MG63 (cell line): ENCODE measurements at regions not wholly inside any gene's neighbourhood (a gene's known extent, or its start where the extent isn't known, plus 50 kb on each side); places are given as distances from the start of the nearest gene placed in this dataset.

ENCODE experiments used
- DNase-seq: peaks from one replicate; pipeline ENCODE4 v3.0.0-alpha.2; 2020
- H3K27me3 ChIP-seq: fragments of 250-450 bp; sonication (Bioruptor Pico); 2 replicates; pipeline ENCODE4 v1.5.1; 2020; ENCODE audit warnings: mild to moderate bottlenecking, moderate library complexity
- H3K36me3 ChIP-seq: fragments of 250-450 bp; sonication (Bioruptor Pico); 2 replicates; pipeline ENCODE4 v1.5.1; 2020; ENCODE audit warnings: mild to moderate bottlenecking, moderate library complexity
- H3K4me3 ChIP-seq: fragments of 250-450 bp; sonication (Bioruptor Pico); 2 replicates; pipeline ENCODE4 v1.5.1; 2020; ENCODE audit warnings: mild to moderate bottlenecking, moderate library complexity
- H3K9me3 ChIP-seq: fragments of 250-450 bp; sonication (Bioruptor Pico); 2 replicates; pipeline ENCODE4 v1.5.1; 2020; ENCODE audit warnings: mild to moderate bottlenecking, moderate library complexity

DNA sequence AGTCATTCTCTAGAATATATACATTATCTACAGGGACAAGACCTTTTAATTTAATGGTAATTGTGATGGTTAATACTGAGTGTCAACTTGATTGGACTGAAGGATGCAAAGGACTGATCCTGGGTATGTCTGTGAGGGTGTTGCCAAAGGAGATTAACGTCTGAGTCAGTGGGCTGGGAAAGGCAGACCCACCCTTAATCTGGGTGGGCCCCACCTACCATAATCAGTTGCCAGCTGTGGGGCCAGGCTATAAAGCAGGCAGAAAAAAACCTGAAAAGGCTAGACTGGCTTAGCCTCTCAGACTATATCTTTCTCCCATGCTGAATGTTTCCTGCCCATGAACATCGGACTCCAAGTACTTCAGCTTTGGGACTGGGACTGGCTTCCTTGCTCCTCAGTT lies 112.2 kb upstream of the SMC2 start:
- H3K4me3 ChIP-seq, result no peak overlapping the region
- no peaks in the 10 kb centered on the region for H3K36me3 ChIP-seq
- no peaks in the 10 kb centered on the region for H3K9me3 ChIP-seq
- no peak for DNase-seq
- H3K27me3 ChIP-seq, result no peaks in the 10 kb centered on the region

DNA sequence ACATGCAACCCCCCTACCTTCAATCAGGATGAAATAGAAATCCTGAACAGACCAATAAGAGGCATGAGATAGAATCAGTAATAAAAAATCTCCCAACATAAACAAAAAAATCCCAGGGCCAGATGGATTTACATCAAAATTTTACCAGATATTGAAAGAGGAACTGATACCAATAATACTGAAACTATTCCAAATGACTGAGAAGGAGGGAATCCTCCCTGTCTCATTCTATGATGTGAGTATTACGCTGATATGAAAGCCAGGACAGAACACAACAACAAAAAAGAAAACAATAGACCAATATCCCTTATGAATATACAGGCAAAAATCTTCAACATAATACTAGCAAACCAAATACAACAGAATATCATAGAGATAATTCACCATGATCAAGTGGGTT lies 109.0 kb upstream of the SMC2 start:
- Histone ChIP-seq H3K27me3 (no peaks in the 10 kb centered on the region), H3K9me3 (no peaks in the 10 kb centered on the region), H3K4me3 (no peak overlapping the region), H3K36me3 (no peaks in the 10 kb centered on the region)
- DNase-seq, result no peak

DNA sequence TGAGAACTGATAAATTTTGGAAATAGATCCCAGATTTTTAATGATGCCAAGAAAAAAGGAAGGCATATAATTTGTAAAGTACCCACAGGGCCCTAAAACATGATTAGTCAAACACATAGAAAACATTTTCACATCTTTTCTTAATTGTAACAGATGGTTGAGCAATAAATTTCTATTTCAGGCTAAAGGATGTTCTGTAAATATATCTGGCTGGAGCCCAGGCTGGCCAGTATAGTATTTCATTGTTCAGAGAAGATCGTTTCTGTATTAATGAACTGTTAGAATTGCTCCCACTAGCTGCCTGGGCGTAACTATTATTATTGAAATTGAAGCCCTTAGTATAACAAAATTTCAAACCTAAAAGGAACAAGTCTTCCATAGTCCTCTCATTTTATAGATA lies 105.3 kb upstream of the SMC2 start:
- Histone ChIP-seq H3K4me3 (no peak overlapping the region), H3K27me3 (no peaks in the 10 kb centered on the region), H3K9me3 (no peaks in the 10 kb centered on the region), H3K36me3 (no peaks in the 10 kb centered on the region)
- DNase-seq, result no peak

DNA sequence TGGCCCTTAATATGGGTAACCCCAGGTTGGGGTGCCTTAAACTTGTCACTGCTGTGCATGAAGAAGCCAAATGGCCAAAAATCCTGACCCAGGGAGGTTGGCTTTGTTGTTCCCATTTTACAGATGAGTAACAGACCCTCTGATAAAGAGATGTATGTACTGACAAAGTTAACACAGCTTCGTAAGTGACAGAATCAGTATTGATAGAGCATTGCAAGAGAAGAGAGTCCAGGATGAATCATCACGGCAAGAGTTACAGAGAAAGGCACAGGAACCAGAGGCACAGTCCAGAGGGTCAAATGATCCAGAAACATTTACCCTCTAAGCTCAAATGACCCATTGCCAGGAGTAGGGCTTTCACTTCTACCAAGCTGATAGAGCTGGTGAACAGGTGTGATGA lies 103.8 kb upstream of the SMC2 start:
- no peak for DNase-seq
- no peaks in the 10 kb centered on the region for H3K9me3 ChIP-seq
- no peaks in the 10 kb centered on the region for H3K27me3 ChIP-seq
- no peak overlapping the region for H3K4me3 ChIP-seq
- no peaks in the 10 kb centered on the region for H3K36me3 ChIP-seq

DNA sequence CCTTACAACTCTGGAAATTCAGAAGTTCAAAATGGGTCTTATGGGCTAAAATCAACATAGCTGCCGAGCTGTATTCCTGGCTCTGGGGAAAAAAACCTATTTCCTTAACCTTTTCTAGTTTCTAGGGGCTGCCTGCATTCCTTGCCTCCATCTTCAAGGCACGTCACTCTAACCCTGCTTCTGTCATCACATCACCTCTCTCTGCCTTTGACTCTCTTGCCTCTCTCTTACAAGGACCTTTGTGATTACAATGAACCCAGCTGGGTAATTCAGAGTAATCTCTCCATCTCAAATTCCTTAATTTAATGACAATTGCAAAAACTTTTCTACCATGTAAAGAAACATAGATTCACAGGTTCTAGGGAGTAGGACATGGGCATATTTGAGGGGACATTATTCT lies 103.1 kb upstream of the SMC2 start:
- DNase-seq, result no peak
- Histone ChIP-seq H3K4me3 (no peak overlapping the region), H3K36me3 (no peaks in the 10 kb centered on the region), H3K27me3 (no peaks in the 10 kb centered on the region), H3K9me3 (no peaks in the 10 kb centered on the region)

DNA sequence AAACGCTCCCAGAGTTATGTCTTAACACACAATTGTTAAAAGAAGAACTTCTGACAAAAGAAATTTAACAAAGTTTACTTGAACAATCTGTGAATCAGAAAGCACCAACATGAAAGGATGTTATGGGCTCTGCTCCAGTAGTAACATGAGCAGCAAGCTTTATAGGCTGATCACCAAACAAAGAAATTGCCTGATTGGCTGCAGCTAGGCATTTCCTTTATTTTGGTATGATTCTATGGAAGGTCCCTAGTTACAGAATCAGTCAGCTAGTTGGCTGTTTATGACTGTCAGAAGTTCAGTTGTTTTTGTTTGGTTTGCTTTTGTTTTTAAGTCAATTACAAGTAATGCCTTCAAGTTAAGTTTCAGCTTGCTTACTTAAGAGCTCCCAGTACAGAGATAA lies 102.4 kb upstream of the SMC2 start:
- DNase-seq, result no peak
- H3K27me3 ChIP-seq, result no peaks in the 10 kb centered on the region
- H3K36me3 ChIP-seq, result no peaks in the 10 kb centered on the region
- H3K4me3 ChIP-seq, result no peak overlapping the region
- H3K9me3 ChIP-seq, result no peaks in the 10 kb centered on the region

DNA sequence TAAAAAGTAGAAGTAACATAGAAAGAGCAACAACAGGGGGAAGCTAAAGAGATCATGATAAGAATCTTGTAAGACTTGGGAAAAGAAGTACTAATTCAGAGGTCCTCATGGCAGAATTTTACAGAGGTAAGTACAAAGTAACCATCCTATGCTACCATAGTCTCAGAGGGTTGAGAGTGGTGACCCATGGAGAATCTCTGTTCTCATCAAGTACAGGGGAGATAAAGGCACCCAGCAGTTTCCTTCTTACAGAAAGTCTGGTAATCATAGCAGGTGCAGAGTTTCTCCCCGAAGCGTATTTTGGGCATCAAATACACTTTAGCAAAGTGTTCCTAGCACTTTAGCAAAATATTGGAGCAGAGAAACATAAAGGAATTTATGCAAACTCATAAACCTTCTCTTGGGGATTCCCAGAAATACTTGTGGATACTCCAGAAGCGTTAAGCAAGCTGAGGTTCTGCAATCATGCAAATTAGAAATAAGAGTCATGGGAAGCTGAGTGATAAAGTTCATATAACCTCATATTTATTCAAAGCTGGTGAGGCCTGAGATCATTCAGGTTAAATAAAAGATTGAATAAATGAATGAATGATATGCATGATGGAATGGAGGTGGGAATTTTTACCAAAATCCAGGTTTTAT lies 101.0 kb upstream of the SMC2 start:
- DNase-seq, result no peak
- no peaks in the 10 kb centered on the region for H3K36me3 ChIP-seq
- no peaks in the 10 kb centered on the region for H3K27me3 ChIP-seq
- H3K9me3 ChIP-seq, result no peaks in the 10 kb centered on the region
- H3K4me3 ChIP-seq, result no peak overlapping the region

DNA sequence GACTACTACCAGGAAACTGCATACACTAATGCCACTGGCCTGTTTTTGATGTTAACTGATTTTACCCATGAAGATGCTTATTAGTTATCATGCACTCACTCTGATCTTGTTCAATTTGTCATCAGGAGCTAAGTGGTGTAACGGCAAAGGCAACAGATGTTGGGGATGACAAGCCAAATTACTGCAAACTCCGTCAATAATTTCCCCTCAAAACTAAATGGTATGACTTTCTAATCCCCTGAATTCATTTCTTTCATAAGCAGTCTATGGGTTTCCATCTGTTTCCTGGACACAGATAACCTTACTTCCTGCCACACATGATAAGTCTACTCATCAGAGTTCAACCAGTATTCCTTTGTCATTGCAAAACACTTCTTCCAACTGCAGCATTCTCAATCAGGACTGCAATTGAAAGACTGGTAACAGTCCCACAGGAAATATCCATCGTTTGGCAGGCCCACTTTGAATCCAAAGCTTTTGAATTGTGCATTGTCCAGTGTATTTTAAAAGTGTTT lies 96.2 kb upstream of the SMC2 start:
- H3K27me3 ChIP-seq, result no peaks in the 10 kb centered on the region
- no peak overlapping the region for H3K4me3 ChIP-seq
- H3K9me3 ChIP-seq, result no peaks in the 10 kb centered on the region
- H3K36me3 ChIP-seq, result no peaks in the 10 kb centered on the region
- no peak for DNase-seq

DNA sequence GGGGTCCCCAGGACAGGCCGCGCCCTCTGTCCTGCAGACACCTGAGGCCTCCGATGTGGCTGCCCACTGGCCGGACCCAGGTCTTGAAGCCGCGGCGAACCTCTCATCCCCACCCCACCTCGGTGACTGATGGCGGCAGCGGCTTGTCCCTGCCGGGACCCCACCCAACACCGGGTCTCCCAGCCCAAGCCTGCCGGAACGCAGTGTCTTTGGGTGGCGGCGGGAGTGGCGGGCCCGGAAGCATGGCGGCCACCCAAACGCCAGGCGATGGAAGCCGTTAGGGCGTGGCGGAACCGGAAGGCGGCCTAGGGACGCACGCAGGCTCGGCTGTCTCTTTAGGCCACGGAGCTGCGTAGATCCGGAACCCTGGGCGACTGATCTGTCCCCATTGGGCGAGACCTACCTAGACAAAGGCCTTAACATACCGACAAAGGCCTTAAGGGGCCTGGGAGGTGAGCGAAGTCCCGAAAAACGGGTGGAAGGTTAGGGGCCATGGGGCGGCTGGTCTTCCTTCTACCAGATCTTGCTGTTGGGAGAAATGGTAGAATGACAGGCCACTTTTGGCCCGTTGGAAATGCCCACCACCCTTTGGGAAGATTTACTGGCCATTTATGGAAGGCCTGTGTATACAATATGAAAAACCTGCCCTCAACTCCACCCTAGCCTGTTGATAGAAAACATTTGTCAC lies 94.6 kb upstream of the SMC2 start:
- no peaks in the 10 kb centered on the region for H3K36me3 ChIP-seq
- H3K9me3 ChIP-seq, result no peaks in the 10 kb centered on the region
- no peak for DNase-seq
- no peak overlapping the region for H3K4me3 ChIP-seq
- H3K27me3 ChIP-seq, result no peaks in the 10 kb centered on the region

DNA sequence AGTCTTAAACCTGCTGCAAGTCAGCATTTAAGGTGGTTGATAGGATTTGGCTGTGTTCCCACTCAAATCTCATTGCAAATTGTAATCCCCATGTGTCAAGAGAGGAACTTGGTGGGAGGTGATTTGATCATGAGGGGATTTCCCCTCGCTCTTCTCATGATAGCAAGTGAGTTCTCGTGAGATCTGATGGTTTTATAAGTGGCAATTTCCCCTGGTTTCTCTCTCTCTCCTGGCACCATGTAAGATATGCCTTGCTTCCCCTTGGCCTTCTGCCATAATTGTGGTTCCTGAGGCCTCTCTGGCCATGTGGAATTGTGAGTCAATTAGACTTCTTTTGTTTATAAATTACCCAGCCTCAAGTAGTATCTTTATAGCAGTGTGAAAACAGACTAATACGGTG lies 84.3 kb upstream of the SMC2 start:
- H3K27me3 ChIP-seq, result no peaks in the 10 kb centered on the region
- no peak overlapping the region for H3K4me3 ChIP-seq
- H3K36me3 ChIP-seq, result no peaks in the 10 kb centered on the region
- peak; percentile 5 for DNase-seq
- no peaks in the 10 kb centered on the region for H3K9me3 ChIP-seq

DNA sequence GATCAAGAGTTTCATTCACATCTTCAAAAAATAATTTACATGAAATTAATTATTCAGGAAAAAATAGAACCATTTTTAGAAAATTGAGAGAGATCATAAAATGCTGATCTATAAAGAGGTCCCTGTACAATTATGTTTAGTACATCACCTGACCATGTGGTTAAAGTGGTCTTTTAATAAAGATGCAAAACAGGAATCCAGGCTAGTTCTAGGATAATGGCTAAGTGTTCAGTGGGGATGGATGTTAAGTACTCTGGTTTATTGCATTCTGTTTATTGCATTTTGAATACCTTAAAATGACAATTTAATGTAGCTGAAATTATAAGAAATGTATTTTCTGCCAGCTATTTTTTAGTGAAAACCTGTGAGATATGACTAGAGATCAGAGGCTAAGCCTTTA lies 72.0 kb upstream of the SMC2 start:
- DNase-seq, result no peak
- H3K27me3 ChIP-seq, result no peaks in the 10 kb centered on the region

DNA sequence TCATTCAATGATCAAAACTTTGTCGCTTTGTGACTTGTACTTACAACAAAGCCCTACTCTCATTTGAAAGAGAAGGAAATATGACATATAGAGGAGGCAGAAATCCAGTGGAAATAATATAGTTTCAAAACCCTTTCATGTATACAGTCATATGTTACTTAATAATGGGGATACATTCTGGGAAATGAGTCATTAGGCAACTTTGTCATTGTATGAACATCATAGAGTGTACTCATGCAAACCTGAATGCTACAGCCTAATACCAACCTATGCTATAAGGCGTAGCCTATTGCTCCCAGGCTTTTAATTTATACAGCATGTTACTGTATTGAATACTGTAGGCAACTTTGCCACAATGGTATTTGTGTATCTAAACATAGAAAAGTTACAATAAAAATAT lies 69.0 kb upstream of the SMC2 start:
- DNase-seq, result no peak
- Histone ChIP-seq H3K9me3 (no peaks in the 10 kb centered on the region), H3K4me3 (no peak overlapping the region), H3K36me3 (no peaks in the 10 kb centered on the region), H3K27me3 (no peaks in the 10 kb centered on the region)

More for the DNA sequence above, 72.0 kb upstream of the SMC2 start:
- Histone ChIP-seq H3K36me3 (no peaks in the 10 kb centered on the region), H3K9me3 (no peaks in the 10 kb centered on the region), H3K4me3 (no peak overlapping the region)

DNA sequence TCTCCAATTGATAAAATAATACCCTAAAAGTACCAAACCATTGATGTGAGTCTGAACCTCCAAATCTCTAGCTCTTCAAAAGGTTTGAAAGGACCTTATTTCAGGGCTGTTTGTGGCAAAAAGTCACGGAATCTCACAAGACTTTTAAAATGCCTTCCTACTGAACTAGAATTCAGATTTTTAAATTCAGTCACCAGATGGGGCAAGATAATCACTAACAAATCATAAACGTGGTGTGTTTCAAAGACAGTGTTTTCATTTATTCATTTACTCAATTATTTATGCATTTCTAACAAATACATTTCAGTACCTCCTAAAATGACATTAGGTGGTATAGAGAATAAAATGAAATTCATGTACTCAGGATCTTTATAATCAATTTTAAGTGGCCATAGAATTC lies 68.2 kb upstream of the SMC2 start:
- Histone ChIP-seq H3K9me3 (no peaks in the 10 kb centered on the region), H3K27me3 (no peaks in the 10 kb centered on the region)
- no peak for DNase-seq

DNA sequence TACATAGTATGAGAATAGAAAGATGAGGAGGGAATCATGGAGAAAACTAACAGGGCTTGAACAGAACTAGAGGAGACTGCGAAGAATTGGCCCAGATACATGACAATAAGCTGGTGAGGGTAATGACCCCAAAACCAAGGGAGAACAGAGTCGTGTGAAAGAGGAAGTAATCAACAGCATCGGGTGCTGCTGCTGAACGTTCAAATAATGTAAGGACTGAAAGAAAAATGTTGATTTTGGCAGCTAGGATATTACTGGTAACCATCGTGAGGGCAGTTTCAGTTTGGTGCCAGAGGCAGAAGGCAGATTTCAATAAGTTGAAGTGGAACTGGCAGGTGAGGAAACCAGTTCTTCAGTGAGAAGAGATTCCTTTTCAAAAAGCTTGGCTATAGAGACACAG lies 66.8 kb upstream of the SMC2 start:
- no peak for DNase-seq
- 0 out of 2 replicates have a peak overlapping the region, but pooled peaks have one; percentile 4 for H3K4me3 ChIP-seq

More for the DNA sequence above, 68.2 kb upstream of the SMC2 start:
- H3K36me3 ChIP-seq, result no peaks in the 10 kb centered on the region
- H3K4me3 ChIP-seq, result no peak overlapping the region

DNA sequence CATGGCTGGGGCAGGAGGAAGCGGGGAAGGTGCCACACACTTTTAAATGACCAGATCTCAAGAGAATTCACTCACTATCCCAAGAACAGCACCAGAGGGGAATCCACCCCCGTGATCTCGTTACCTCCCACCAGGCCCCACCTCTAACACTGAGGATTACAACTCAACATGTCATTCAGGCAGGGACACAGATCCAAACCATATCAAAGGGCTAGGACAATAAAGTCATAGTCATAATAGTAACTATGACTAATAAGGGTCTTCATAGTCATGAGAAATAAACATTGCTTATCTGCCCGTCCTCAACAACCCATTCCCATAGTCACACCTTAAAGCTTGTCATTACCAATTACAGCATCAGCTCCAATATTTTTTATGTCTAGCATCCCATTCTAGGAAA lies 65.3 kb upstream of the SMC2 start:
- Histone ChIP-seq H3K36me3 (no peaks in the 10 kb centered on the region), H3K27me3 (no peaks in the 10 kb centered on the region), H3K4me3 (no peak overlapping the region), H3K9me3 (no peaks in the 10 kb centered on the region)
- DNase-seq, result no peak

More for the DNA sequence above, 66.8 kb upstream of the SMC2 start:
- H3K36me3 ChIP-seq, result no peaks in the 10 kb centered on the region
- H3K27me3 ChIP-seq, result no peaks in the 10 kb centered on the region
- no peaks in the 10 kb centered on the region for H3K9me3 ChIP-seq
